ENCODE measurements at regions not wholly inside any gene's neighbourhood (a gene's known extent, or its start where the extent isn't known, plus 50 kb on each side); places are given as distances from the start of the nearest gene placed in this dataset.

DNA sequence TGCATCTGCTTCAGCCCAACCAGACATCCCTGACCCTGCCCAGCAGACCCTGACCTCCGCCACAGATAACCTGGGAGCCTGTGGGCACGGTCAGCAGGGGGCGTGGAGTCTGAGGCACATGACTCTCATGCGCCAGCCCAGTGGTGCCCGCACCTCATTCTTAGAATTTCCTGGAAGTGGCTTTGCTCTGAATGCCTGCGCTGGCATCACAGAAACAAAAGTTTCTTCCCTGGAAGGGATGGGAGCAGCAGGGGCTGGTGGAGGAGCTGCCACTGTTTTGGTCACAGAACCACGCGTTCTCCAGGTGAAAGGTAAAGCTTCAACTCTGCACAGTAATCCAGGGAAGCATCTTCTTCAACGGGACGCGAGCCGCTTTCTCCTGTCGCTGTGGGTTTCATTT lies 67.9 kb upstream of the DUSP22 start:
- TF ChIP-seq, protein P1, sequence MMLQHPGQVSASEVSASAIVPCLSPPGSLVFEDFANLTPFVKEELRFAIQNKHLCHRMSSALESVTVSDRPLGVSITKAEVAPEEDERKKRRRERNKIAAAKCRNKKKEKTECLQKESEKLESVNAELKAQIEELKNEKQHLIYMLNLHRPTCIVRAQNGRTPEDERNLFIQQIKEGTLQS (CRISPR knock-in tag; conservative IDR thresholded peaks at IDR 0.05), result no peak
- TF ChIP-seq, protein P2, sequence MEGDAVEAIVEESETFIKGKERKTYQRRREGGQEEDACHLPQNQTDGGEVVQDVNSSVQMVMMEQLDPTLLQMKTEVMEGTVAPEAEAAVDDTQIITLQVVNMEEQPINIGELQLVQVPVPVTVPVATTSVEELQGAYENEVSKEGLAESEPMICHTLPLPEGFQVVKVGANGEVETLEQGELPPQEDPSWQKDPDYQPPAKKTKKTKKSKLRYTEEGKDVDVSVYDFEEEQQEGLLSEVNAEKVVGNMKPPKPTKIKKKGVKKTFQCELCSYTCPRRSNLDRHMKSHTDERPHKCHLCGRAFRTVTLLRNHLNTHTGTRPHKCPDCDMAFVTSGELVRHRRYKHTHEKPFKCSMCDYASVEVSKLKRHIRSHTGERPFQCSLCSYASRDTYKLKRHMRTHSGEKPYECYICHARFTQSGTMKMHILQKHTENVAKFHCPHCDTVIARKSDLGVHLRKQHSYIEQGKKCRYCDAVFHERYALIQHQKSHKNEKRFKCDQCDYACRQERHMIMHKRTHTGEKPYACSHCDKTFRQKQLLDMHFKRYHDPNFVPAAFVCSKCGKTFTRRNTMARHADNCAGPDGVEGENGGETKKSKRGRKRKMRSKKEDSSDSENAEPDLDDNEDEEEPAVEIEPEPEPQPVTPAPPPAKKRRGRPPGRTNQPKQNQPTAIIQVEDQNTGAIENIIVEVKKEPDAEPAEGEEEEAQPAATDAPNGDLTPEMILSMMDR (IDR thresholded peaks at IDR 0.05), result no peak
- TF ChIP-seq ELF4 (CRISPR knock-in tag; IDR thresholded peaks at IDR 0.05; ENCODE audit: low read depth) (no peak), USF1 (CRISPR knock-in tag; IDR thresholded peaks at IDR 0.05) (no peak), STAT6 (CRISPR knock-in tag; conservative IDR thresholded peaks at IDR 0.05; ENCODE audit: low read depth) (no peak), MAX (CRISPR knock-in tag; IDR thresholded peaks at IDR 0.05) (no peak), FOXK1 (CRISPR knock-in tag; IDR thresholded peaks at IDR 0.05) (no peak), ZNF219 (CRISPR knock-in tag; IDR thresholded peaks at IDR 0.05; ENCODE audit: borderline replicate concordance) (no peak), NFYB (CRISPR knock-in tag; conservative IDR thresholded peaks at IDR 0.05; ENCODE audit: low read depth) (no peak), ESRRA (CRISPR knock-in tag; IDR thresholded peaks at IDR 0.05; ENCODE audit: borderline replicate concordance) (no peak), TEAD1 (CRISPR knock-in tag; IDR thresholded peaks at IDR 0.05) (no peak), TP53 (CRISPR knock-in tag; IDR thresholded peaks at IDR 0.05) (no peak), CBFB (CRISPR knock-in tag; IDR thresholded peaks at IDR 0.05; ENCODE audit: low read depth) (no peak)
- TF ChIP-seq, protein P3, sequence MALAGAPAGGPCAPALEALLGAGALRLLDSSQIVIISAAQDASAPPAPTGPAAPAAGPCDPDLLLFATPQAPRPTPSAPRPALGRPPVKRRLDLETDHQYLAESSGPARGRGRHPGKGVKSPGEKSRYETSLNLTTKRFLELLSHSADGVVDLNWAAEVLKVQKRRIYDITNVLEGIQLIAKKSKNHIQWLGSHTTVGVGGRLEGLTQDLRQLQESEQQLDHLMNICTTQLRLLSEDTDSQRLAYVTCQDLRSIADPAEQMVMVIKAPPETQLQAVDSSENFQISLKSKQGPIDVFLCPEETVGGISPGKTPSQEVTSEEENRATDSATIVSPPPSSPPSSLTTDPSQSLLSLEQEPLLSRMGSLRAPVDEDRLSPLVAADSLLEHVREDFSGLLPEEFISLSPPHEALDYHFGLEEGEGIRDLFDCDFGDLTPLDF (CRISPR knock-in tag; IDR thresholded peaks at IDR 0.05), result no peak
